DND-41 (cell line): ENCODE measurements at regions not wholly inside any gene's neighbourhood (a gene's known extent, or its start where the extent isn't known, plus 50 kb on each side); places are given as distances from the start of the nearest gene placed in this dataset.

Experiments used
- ATAC-seq: fragments of 200-7000 bp; cut with Tn5 transposase; 3 replicates; pipeline ENCODE4 v1.9.1; 2021; ENCODE audit warnings: low read depth; ENCODE audit not compliant: insufficient read depth
- DNase-seq: peaks from one replicate; pipeline ENCODE4 v3.0.0-alpha.2; 2020
- H2AFZ ChIP-seq: 2 replicates; pipeline ENCODE4 v1.6.0; 2012; ENCODE audit warnings: low read depth, low read length
- H3K27ac ChIP-seq: 2 replicates; pipeline ENCODE4 v1.5.1; 2012; ENCODE audit warnings: low read length, inconsistent platforms
- H3K27me3 ChIP-seq: fragments of 200-600 bp; sonication (generic); 2 replicates; pipeline ENCODE4 v1.6.0; 2012; ENCODE audit warnings: low read length, mild to moderate bottlenecking, inconsistent platforms; ENCODE audit not compliant: insufficient read depth, poor library complexity
- H3K36me3 ChIP-seq: 2 replicates; pipeline ENCODE4 v1.5.1; 2012; ENCODE audit warnings: low read length, inconsistent platforms; ENCODE audit not compliant: insufficient read depth
- H3K4me1 ChIP-seq: 2 replicates; pipeline ENCODE4 v1.5.1; 2012; ENCODE audit warnings: mild to moderate bottlenecking, low read length; ENCODE audit not compliant: insufficient read depth
- H3K4me2 ChIP-seq: 2 replicates; pipeline ENCODE4 v1.6.0; 2012; ENCODE audit warnings: mild to moderate bottlenecking, moderate library complexity, low read length, inconsistent platforms; ENCODE audit not compliant: insufficient read depth
- H3K4me3 ChIP-seq, 2 experiments: fragments of 200-600 bp in 1 of 2; shearing (Covaris generic) in 1 of 2; 2 replicates each; pipeline ENCODE4 v1.5.1; 2012 to 2016; ENCODE audit warnings: inconsistent platforms in 2 of 2, low read length in 2 of 2, mild to moderate bottlenecking in 2 of 2, low read depth in 1 of 2, moderate library complexity in 1 of 2
- H3K79me2 ChIP-seq: 2 replicates; pipeline ENCODE4 v1.6.0; 2012; ENCODE audit warnings: low read length, inconsistent platforms; ENCODE audit not compliant: insufficient read depth
- H3K9ac ChIP-seq: 2 replicates; pipeline ENCODE4 v1.6.0; 2012; ENCODE audit warnings: low read depth, mild to moderate bottlenecking, inconsistent platforms, low read length, moderate library complexity
- H3K9me3 ChIP-seq: 2 replicates; pipeline ENCODE4 v1.5.1; 2012; ENCODE audit warnings: low read length, moderate library complexity, mild to moderate bottlenecking, inconsistent platforms; ENCODE audit not compliant: insufficient read depth, severe bottlenecking
- H4K20me1 ChIP-seq: 2 replicates; pipeline ENCODE4 v1.6.0; 2012; ENCODE audit warnings: low read length; ENCODE audit not compliant: insufficient read depth
- EZH2 ChIP-seq: IDR thresholded peaks from 3 replicates; pipeline ENCODE4 v1.6.1; 2012; ENCODE audit warnings: borderline replicate concordance, low read depth, mild to moderate bottlenecking, moderate library complexity, low read length, inconsistent platforms; ENCODE audit not compliant: severe bottlenecking
- TF ChIP-seq, protein P1 (sequence below): IDR thresholded peaks from 2 replicates; pipeline ENCODE4 v1.5.1; 2012; ENCODE audit warnings: borderline replicate concordance, low read length, moderate library complexity, mild to moderate bottlenecking; ENCODE audit not compliant: poor library complexity, severe bottlenecking; ENCODE audit errors: extremely low read depth

DNA sequence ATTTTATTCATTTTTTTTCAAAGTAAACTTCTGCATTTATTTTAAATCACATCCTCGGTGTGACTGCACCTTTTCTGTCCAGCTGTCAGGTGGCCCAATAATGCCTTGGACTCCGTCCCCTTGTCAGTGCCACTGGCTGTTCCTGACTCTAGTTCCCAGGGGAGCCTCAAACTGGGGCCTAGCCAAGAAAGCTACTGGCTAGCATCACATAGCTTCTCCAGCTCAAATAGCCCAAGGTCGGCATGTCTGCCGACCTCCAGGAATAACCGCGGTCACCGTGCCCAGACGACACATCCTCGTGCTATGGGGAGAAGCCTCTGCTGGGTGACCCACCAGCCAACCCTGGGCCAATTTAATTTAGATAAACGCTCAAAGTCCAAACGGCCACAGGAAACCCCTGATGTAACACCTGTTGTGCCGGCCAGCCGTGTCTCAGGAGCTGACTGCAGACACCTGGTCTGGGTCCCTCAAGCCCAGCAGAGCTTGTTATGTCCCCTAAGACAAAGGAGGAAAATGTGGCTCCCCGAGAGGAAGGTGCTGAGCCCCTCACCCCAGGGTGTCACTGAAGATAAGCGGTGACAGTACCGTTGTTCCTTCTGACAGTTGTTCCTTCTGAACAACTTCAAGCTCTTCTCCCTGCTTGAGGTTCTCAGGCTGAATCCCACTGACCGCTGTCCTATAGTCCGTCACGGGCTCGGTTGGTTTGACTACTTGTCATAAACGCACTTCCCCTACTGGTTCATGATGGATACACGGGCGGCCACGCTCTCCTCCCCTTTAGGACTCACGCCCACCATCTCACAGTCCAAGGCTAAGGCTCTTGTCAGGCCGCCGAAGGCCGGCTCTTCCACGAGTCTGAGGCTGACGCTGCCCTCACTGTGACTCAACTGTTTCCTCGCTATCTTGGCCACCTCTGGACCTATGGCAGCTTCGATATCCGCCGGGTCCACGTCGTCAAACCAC is 126.2 kb downstream of the KLF13 start:
- no peak overlapping the region for H3K27ac ChIP-seq
- no peak overlapping the region for H3K4me3 ChIP-seq
- no peaks in the 10 kb centered on the region for H3K27me3 ChIP-seq
- no peak overlapping the region for H3K9ac ChIP-seq
- ATAC-seq, result no peak
- no peak overlapping the region for H3K4me2 ChIP-seq
- no peaks in the 10 kb centered on the region for H3K79me2 ChIP-seq
- no peak for DNase-seq
- no peaks in the 10 kb centered on the region for H3K36me3 ChIP-seq
- no peaks in the 10 kb centered on the region for H4K20me1 ChIP-seq
- no peaks in the 10 kb centered on the region for H3K4me1 ChIP-seq
- TF ChIP-seq, protein P1, sequence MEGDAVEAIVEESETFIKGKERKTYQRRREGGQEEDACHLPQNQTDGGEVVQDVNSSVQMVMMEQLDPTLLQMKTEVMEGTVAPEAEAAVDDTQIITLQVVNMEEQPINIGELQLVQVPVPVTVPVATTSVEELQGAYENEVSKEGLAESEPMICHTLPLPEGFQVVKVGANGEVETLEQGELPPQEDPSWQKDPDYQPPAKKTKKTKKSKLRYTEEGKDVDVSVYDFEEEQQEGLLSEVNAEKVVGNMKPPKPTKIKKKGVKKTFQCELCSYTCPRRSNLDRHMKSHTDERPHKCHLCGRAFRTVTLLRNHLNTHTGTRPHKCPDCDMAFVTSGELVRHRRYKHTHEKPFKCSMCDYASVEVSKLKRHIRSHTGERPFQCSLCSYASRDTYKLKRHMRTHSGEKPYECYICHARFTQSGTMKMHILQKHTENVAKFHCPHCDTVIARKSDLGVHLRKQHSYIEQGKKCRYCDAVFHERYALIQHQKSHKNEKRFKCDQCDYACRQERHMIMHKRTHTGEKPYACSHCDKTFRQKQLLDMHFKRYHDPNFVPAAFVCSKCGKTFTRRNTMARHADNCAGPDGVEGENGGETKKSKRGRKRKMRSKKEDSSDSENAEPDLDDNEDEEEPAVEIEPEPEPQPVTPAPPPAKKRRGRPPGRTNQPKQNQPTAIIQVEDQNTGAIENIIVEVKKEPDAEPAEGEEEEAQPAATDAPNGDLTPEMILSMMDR, result no peak
- TF ChIP-seq EZH2, result no peak
- H3K9me3 ChIP-seq, result no peaks in the 10 kb centered on the region
- H2AFZ ChIP-seq, result no peak overlapping the region

DNA sequence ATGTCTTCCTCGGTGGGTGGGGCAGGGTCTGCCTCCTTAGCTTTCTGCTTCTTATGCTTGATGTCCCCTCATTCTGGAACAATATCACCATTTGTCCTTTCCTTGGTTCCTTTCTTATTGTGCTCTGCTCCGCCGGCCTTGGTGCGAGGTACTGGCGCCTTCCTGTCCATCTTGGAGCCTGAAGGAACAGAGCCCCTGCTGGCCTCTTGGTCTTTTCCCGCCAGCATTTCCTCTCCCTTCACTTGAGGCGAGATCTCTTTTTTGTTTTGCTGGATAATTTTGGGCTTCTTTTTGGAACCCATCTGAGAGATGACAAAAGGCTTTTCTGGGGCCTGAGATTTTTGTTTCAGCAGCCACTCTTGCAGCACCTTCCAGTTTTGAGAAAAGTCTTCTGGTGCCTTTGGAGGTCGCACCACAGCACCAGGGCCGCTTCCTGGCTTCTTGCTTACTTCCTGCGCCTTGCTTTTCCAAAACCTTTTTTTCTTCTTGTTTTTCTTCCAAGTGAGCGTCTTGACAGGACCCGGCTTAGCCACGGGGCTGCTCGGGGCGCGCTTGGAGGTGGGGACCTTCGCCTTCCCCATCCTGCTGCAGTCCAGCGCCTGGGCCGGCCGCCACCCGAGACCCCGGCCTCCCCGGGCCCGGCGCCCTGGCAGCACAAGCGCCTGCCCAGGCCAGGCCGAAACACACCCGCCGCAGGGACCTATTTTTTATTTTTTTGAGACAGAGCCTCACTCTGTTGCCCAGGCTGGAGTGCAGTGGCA is 127.1 kb downstream of the KLF13 start:
- H3K27ac ChIP-seq, result no peak overlapping the region
- no peak overlapping the region for H3K4me2 ChIP-seq
- no peaks in the 10 kb centered on the region for H3K9me3 ChIP-seq
- H3K4me1 ChIP-seq, result no peaks in the 10 kb centered on the region
- no peak overlapping the region for H3K9ac ChIP-seq
- no peak overlapping the region for H2AFZ ChIP-seq
- H4K20me1 ChIP-seq, result no peaks in the 10 kb centered on the region
- no peak for TF ChIP-seq EZH2
- TF ChIP-seq, protein P1, result no peak
- no peak for ATAC-seq
- H3K27me3 ChIP-seq, result no peaks in the 10 kb centered on the region
- DNase-seq, result no peak
- H3K4me3 ChIP-seq, result no peak overlapping the region
- no peaks in the 10 kb centered on the region for H3K36me3 ChIP-seq
- H3K79me2 ChIP-seq, result no peaks in the 10 kb centered on the region

DNA sequence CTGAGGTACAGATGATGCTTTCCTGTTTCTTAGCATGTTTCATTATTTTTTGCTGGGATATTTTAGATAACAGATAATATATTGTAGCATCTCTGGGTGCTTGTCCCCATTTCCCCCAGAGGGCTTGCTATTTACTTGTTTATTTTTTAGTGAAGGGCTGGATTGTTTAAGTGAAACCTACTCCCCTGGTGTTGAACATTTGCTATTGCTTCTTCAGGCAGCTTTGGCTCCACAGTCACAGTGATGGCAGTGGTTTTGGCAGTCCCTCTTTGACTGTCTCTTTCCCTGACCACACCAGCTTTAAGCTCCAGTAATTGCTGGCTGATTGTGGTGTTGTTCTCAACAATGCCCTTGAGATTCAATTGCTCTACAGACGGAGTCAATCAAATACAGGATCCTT is 128.9 kb downstream of the KLF13 start:
- no peaks in the 10 kb centered on the region for H4K20me1 ChIP-seq
- no peaks in the 10 kb centered on the region for H3K36me3 ChIP-seq
- H3K9ac ChIP-seq, result no peak overlapping the region
- no peak overlapping the region for H2AFZ ChIP-seq
- DNase-seq (no peak), ATAC-seq (no peak)
- H3K4me1 ChIP-seq, result no peaks in the 10 kb centered on the region
- no peak overlapping the region for H3K4me2 ChIP-seq
- no peak overlapping the region for H3K27ac ChIP-seq
- TF ChIP-seq, protein P1, result no peak
- TF ChIP-seq EZH2, result no peak
- H3K4me3 ChIP-seq, result no peak overlapping the region
- H3K9me3 ChIP-seq, result no peaks in the 10 kb centered on the region
- H3K27me3 ChIP-seq, result no peaks in the 10 kb centered on the region
- H3K79me2 ChIP-seq, result no peaks in the 10 kb centered on the region
